HEK293T (cell line): ENCODE measurements at regions not wholly inside any gene's neighbourhood (a gene's known extent, or its start where the extent isn't known, plus 50 kb on each side); places are given as distances from the start of the nearest gene placed in this dataset.

Source experiments
- CTCF ChIA-PET: fragments of 350-600 bp; formaldehyde crosslinking; extraction: SDS; loops from one replicate; lab custom pipeline; 2021; ENCODE audit warnings: antibody characterized with exemption, inconsistent platforms; lab: Yijun Ruan, JAX
- POLR2A ChIA-PET: fragments of 350-600 bp; formaldehyde crosslinking; extraction: SDS; loops from one replicate; lab custom pipeline; 2020; ENCODE audit warnings: antibody characterized with exemption, inconsistent platforms; lab: Yijun Ruan, JAX
- DNase-seq: peaks from one replicate; pipeline ENCODE4 v3.0.0; 2012; ENCODE audit warnings: mixed read lengths; ENCODE audit errors: extremely low spot score
- ARNT ChIP-seq: fragments of 450-650 bp; IDR thresholded peaks from 2 replicates; pipeline ENCODE4 v1.6.1; 2017; ENCODE audit warnings: mild to moderate bottlenecking
- BHLHE40 ChIP-seq: fragments of 450-650 bp; IDR thresholded peaks from 2 replicates; pipeline ENCODE4 v1.6.1; 2016; ENCODE audit warnings: mild to moderate bottlenecking, moderate library complexity, borderline replicate concordance
- CTBP1 ChIP-seq: fragments of 450-650 bp; IDR thresholded peaks from 2 replicates; pipeline ENCODE4 v1.6.1; 2016; ENCODE audit warnings: borderline replicate concordance
- ELF4 ChIP-seq: fragments of 450-650 bp; IDR thresholded peaks from 2 replicates; pipeline ENCODE4 v1.6.1; 2017; ENCODE audit warnings: antibody characterized with exemption
- FOXA1 ChIP-seq: fragments of 450-650 bp; IDR thresholded peaks from 2 replicates; pipeline ENCODE4 v1.6.1; 2016; ENCODE audit warnings: mild to moderate bottlenecking
- FOXK2 ChIP-seq: fragments of 450-650 bp; IDR thresholded peaks from 2 replicates; pipeline ENCODE4 v1.6.1; 2016; ENCODE audit warnings: mild to moderate bottlenecking
- FOXM1 ChIP-seq: fragments of 450-650 bp; IDR thresholded peaks from 2 replicates; pipeline ENCODE4 v1.6.1; 2017; ENCODE audit warnings: mild to moderate bottlenecking, borderline replicate concordance
- HDGF ChIP-seq: fragments of 450-650 bp; IDR thresholded peaks from 2 replicates; pipeline ENCODE4 v1.6.1; 2017; ENCODE audit warnings: antibody characterized with exemption, borderline replicate concordance
- L3MBTL2 ChIP-seq: fragments of 450-650 bp; conservative IDR thresholded peaks from 2 replicates; pipeline ENCODE4 v1.6.1; 2016; ENCODE audit warnings: mild to moderate bottlenecking
- LEF1 ChIP-seq: fragments of 450-650 bp; IDR thresholded peaks from 2 replicates; pipeline ENCODE4 v1.6.1; 2017; ENCODE audit warnings: mild to moderate bottlenecking, borderline replicate concordance
- NFRKB ChIP-seq: fragments of 450-650 bp; IDR thresholded peaks from 2 replicates; pipeline ENCODE4 v1.6.1; 2016; ENCODE audit warnings: mild to moderate bottlenecking, moderate library complexity
- SP1 ChIP-seq: fragments of 450-650 bp; IDR thresholded peaks from 2 replicates; pipeline ENCODE4 v1.6.1; 2017
- SUZ12 ChIP-seq: fragments of 450-650 bp; IDR thresholded peaks from 2 replicates; pipeline ENCODE4 v1.6.1; 2016; ENCODE audit warnings: mild to moderate bottlenecking
- TARDBP ChIP-seq: fragments of 450-650 bp; IDR thresholded peaks from 2 replicates; pipeline ENCODE4 v1.6.1; 2016
- ZNF384 ChIP-seq: fragments of 450-650 bp; IDR thresholded peaks from 2 replicates; pipeline ENCODE4 v1.6.1; 2016
- TF ChIP-seq, protein P1 (sequence below): fragments of 450-650 bp; IDR thresholded peaks from 2 replicates; pipeline ENCODE4 v1.6.1; 2016

DNA sequence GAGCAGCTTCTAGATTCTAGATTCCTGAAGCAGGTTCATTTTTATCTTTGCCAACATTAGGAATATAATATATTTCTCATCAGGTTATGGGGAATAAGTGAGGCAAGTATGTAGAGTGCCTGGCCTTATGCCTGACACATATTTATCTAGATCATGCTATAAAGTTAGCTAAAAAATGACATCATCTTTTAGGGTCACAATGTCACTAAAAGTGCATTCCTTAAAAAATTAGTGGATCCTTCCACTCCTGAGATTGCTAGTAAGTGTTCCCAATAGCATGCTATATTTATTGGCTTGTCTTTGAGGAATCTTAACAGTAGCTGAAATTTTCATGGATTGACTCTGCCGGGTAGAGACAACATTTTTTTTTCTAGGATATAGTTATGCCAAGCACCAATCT lies 305.9 kb upstream of the TMCO5A start:
- no peak for TF ChIP-seq L3MBTL2
- ChIA-PET POLR2A (no interaction called here), CTCF (no interaction called here)
- no peak for DNase-seq

DNA sequence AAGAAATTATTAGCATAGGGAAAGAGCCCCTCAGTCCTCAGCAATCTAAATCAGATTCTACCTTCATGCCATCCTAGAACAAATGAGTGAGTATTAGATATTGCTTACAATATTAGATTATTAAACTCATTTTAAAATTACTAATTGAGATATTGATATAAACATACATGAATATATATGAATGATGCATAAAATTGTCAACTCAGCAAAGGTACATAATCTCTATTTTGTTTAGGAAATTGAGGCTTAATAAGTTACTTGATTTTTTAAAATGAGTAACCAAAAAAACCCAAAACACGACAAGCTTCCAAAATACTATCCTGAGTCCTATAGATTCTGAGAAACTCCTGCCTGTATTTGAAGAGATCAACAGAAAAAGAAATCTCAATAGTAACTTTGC lies 297.7 kb upstream of the TMCO5A start:
- no peak for TF ChIP-seq HDGF

DNA sequence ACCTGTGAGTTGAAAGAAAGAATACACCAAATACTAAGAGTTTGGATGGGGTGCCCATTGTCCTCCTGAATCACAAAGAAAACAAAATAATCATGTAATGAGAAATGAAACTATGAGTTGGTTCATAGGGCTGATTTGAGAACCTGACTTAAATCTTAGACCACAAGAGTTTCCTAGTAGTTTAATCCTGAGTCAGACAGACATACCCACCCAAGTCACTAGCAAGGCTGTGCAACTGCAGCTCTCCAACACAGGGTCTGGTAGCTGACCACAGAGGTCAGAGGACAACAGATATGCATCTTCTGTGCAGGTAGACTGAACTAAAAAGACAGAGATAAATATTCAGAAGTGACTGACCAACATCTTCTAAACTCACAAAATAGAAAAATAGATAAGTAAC lies 296.3 kb upstream of the TMCO5A start:
- CTCF ChIA-PET, result no interaction called here
- POLR2A ChIA-PET, result no interaction called here
- DNase-seq, result no peak
- TF ChIP-seq HDGF, result no peak
- no peak for TF ChIP-seq ARNT
- TF ChIP-seq, protein P1, sequence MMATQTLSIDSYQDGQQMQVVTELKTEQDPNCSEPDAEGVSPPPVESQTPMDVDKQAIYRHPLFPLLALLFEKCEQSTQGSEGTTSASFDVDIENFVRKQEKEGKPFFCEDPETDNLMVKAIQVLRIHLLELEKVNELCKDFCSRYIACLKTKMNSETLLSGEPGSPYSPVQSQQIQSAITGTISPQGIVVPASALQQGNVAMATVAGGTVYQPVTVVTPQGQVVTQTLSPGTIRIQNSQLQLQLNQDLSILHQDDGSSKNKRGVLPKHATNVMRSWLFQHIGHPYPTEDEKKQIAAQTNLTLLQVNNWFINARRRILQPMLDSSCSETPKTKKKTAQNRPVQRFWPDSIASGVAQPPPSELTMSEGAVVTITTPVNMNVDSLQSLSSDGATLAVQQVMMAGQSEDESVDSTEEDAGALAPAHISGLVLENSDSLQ, result no peak
- no peak for TF ChIP-seq LEF1
- TF ChIP-seq SP1, result no peak
- no peak for TF ChIP-seq L3MBTL2
- TF ChIP-seq CTBP1, result no peak
- no peak for TF ChIP-seq SUZ12
- no peak for TF ChIP-seq BHLHE40
- TF ChIP-seq FOXK2, result no peak

More for the DNA sequence above, 297.7 kb upstream of the TMCO5A start:
- ChIA-PET POLR2A (no interaction called here), CTCF (no interaction called here)
- DNase-seq, result no peak

DNA sequence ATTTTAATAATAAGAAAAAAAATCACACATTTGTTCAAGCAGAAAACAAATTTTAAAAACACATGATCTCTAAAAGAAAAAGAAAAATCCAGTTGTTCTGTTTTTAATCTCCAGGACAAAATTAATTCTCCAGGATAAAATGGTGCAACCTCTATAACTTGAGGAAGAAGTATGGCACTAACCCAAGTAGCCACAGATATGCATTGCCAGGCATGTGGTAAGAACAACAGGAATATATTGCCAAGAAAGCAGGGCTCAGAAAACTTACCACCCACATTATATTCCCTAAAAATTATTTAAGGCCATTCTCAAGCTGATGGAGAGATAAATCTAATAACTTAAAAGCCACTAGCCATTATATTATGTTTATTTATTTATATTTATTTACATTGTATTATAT lies 295.7 kb upstream of the TMCO5A start:
- ChIA-PET CTCF (no interaction called here), POLR2A (no interaction called here)
- no peak for TF ChIP-seq SUZ12
- TF ChIP-seq, protein P1, result no peak
- no peak for TF ChIP-seq FOXK2
- no peak for TF ChIP-seq HDGF
- DNase-seq, result no peak

DNA sequence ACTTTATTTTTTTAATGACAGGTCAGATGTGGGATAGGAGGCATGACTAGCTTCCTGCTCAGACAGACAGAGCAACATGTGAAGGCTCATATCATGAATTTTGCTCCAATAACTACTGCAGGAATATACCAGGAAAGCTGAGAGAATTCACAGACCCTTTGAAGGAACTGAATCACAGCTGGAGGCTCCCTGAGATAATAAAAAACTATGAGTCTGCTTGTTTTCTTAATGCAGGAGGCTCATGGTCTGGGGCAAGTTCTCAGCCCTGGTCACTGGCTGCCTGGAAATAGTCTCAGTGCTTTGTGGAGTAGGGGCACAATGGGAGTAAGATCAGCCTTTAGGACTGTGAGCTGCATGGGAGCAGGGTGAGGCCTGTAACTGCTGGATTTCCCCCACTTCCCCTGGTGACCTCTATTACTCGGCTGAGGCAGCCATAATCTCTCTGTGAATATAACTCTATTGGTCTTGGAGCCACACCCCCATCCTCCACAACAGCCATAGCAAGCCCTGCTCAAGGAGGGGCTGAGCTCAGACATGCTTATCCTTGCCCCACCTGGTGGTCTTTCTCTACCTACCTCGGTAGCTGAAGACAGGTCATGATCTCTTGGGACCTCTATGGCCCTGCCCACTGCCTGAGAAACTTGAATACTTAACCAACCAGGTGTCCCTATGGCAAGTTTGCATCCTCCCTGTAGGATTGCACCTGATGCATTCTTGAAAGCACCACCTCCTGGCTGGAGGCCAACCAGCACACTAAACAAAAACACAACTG lies 281.6 kb upstream of the TMCO5A start:
- ChIA-PET CTCF (interaction anchor here (0.8 kb wide), 1 partner anchor 239 kb away, joined by 3 read pairs; no protein-coding TSS in a partner anchor), POLR2A (no interaction called here)
- TF ChIP-seq LEF1, result no peak
- no peak for TF ChIP-seq HDGF
- TF ChIP-seq ZNF384, result no peak
- no peak for TF ChIP-seq SP1
- no peak for TF ChIP-seq ARNT
- no peak for TF ChIP-seq FOXM1
- TF ChIP-seq TARDBP, result no peak
- TF ChIP-seq FOXA1, result no peak
- no peak for TF ChIP-seq L3MBTL2
- no peak for TF ChIP-seq BHLHE40
- no peak for TF ChIP-seq CTBP1
- TF ChIP-seq ELF4, result no peak
- no peak for TF ChIP-seq FOXK2
- DNase-seq, result no peak

DNA sequence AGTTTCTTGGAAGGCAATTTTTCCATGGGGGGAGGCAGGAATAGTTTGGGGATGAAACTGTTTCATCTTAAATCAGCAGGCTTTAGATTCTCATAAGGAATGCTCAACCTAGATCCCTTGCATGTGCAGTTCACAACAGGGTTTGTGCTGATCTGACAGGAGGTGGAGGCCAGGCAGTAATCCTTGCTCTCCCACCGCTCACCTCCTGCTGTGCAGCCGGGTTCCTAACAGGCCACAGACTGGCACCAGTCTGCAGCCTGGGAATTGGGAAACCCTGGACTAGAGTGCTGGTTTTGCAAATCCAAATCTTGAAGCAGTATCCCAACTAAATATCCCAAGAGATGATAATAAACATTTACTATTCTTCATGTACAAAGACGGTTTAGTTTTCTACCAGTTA lies 256.3 kb upstream of the TMCO5A start:
- no peak for TF ChIP-seq NFRKB
- no peak for TF ChIP-seq TARDBP
- TF ChIP-seq LEF1, result no peak
- TF ChIP-seq FOXK2, result no peak
- TF ChIP-seq CTBP1, result no peak
- TF ChIP-seq, protein P1, result no peak
- no peak for TF ChIP-seq ARNT
- TF ChIP-seq SUZ12, result no peak
- TF ChIP-seq ELF4, result no peak
- no peak for TF ChIP-seq FOXA1
- TF ChIP-seq SP1, result no peak
- TF ChIP-seq ZNF384, result no peak
- no peak for TF ChIP-seq HDGF
- no peak for TF ChIP-seq FOXM1
- no peak for TF ChIP-seq BHLHE40
- CTCF ChIA-PET, result no interaction called here

DNA sequence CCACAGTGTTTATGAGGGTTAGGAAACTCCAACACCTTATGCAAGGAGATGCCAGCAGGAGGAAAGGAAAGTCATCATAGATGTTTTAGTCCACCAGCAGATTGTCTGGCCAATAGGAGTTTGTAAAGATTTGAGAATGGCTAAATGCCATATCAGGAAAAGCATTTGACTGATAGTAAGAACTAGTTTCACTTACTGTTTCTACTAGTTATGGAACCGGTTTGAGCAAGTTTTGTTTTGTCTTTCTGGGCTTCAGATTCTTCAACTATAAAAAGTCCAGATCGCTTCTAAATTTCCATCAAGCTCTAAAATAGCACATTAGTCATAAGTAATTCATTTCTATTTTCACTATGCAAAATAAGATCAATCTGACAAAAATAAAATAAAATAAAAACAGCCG lies 254.8 kb upstream of the TMCO5A start:
- ChIA-PET CTCF (no interaction called here), POLR2A (no interaction called here)
- TF ChIP-seq L3MBTL2 (no peak), ELF4 (no peak), BHLHE40 (no peak), CTBP1 (no peak), TARDBP (no peak), HDGF (no peak), ZNF384 (no peak), FOXK2 (no peak), FOXA1 (no peak), ARNT (no peak), NFRKB (no peak), FOXM1 (no peak), SP1 (no peak), SUZ12 (no peak), LEF1 (no peak)
- TF ChIP-seq, protein P1, result no peak
- no peak for DNase-seq

More for the DNA sequence above, 256.3 kb upstream of the TMCO5A start:
- POLR2A ChIA-PET, result no interaction called here
- no peak for DNase-seq
